Esophagus muscularis mucosa (tissue), 4 donors: ENCODE measurements at regions not wholly inside any gene's neighbourhood (a gene's known extent, or its start where the extent isn't known, plus 50 kb on each side); places are given as distances from the start of the nearest gene placed in this dataset.

Experiments used
- CTCF ChIP-seq, 3 experiments: fragments of 200-600 bp in 2 of 3; fragments of 450-650 bp in 1 of 3; sonication (generic) in 2 of 3; IDR thresholded peaks; one replicate each; pipeline ENCODE4 v1.5.1; 2017 to 2019; ENCODE audit warnings: antibody characterized with exemption in 3 of 3, mild to moderate bottlenecking in 2 of 3, moderate library complexity in 1 of 3
- EP300 ChIP-seq: sonication (generic); formaldehyde crosslinking; IDR thresholded peaks from one replicate; pipeline ENCODE4 v1.6.1; 2017; ENCODE audit warnings: antibody characterized with exemption
- POLR2A ChIP-seq: fragments of 450-650 bp; IDR thresholded peaks from one replicate; pipeline ENCODE4 v1.6.1; 2017; ENCODE audit warnings: antibody characterized with exemption, moderate library complexity, mild to moderate bottlenecking, low read depth
- POLR2AphosphoS5 ChIP-seq, 2 donors: sonication (generic); formaldehyde crosslinking; IDR thresholded peaks; one replicate each; pipeline ENCODE4 v1.6.1; 2017; ENCODE audit warnings: antibody characterized with exemption in 2 of 2

GRCh38 chr9:16033921-16034691 is 481.3 kb downstream of the CCDC171 start:
- TF ChIP-seq CTCF (IDR thresholded peaks at IDR 0.05): no peak
- no peak for TF ChIP-seq POLR2A
- no peak for TF ChIP-seq POLR2AphosphoS5 (IDR thresholded peaks at IDR 0.05)
- no peak for TF ChIP-seq EP300
